GM12878 (cell line): ENCODE measurements at regions not wholly inside any gene's neighbourhood (a gene's known extent, or its start where the extent isn't known, plus 50 kb on each side); places are given as distances from the start of the nearest gene placed in this dataset.

Experiments used
- ATAC-seq: fragments of 200-7000 bp; cut with Tn5 transposase; 3 replicates; pipeline ENCODE4 v1.9.1; 2020; ENCODE audit warnings: mild to moderate bottlenecking, moderate library complexity
- BruUV-seq: library from RNA; stranded (reverse); fragments of 400-500 nt; replicated peaks from 2 replicates; lab custom pipeline; 2021; lab: Mats Ljungman, UMichigan
- CTCF ChIA-PET: fragments of 300-600 bp; sonication (Branson Sonifier 250); formaldehyde crosslinking; extraction: SDS; loops from one replicate; lab custom pipeline; 2021; ENCODE audit warnings: inconsistent platforms; lab: Yijun Ruan, JAX
- POLR2A ChIA-PET: fragments of 350-600 bp; formaldehyde crosslinking; extraction: SDS; loops from one replicate; lab custom pipeline; 2021; ENCODE audit warnings: inconsistent platforms; lab: Charles Lee
- RAD21 ChIA-PET: fragments of 300-600 bp; sonication (Branson Sonifier 250); formaldehyde crosslinking; loops from one replicate; lab custom pipeline; 2023; ENCODE audit warnings: antibody characterized with exemption; ENCODE audit not compliant: unreplicated experiment; lab: Charles Lee
- SMC1A ChIA-PET: fragments of 300-600 bp; sonication (Branson Sonifier 250); formaldehyde crosslinking; loops from one replicate; lab custom pipeline; 2023; ENCODE audit not compliant: unreplicated experiment, uncharacterized antibody; lab: Charles Lee
- DNase-seq: peaks from one replicate; pipeline ENCODE4 v3.0.0-alpha.2; 2011; ENCODE audit warnings: low read depth, low spot score
- FAIRE-seq: peaks from 3 replicates; lab custom pipeline; 2011; peaks lifted over from hg19 to GRCh38; lab: Jason Lieb, UNC
- H2AFZ ChIP-seq: 2 replicates; pipeline ENCODE4 v1.6.0; 2011; ENCODE audit warnings: low read depth, low read length, control low read depth; ENCODE audit not compliant: control insufficient read depth
- H3K27ac ChIP-seq: 2 replicates; pipeline ENCODE4 v1.5.1; 2011; ENCODE audit warnings: control low read depth; ENCODE audit not compliant: control insufficient read depth, insufficient read depth
- H3K27me3 ChIP-seq, 2 experiments: replicated peaks in 1 of 2; 2 replicates each; pipeline versions ENCODE4 v1.6.0 to v1.6.1; 2011; ENCODE audit warnings: low read length in 1 of 2; ENCODE audit not compliant: control insufficient read depth in 2 of 2, insufficient read depth in 2 of 2
- H3K36me3 ChIP-seq, 2 experiments: 2 replicates each; pipeline ENCODE4 v1.5.1; 2011; ENCODE audit warnings: low read length in 1 of 2; ENCODE audit not compliant: control insufficient read depth in 2 of 2, insufficient read depth in 2 of 2
- H3K4me1 ChIP-seq: 2 replicates; pipeline ENCODE4 v1.6.1; 2011; ENCODE audit warnings: mild to moderate bottlenecking, low read length, moderate library complexity, mixed read lengths; ENCODE audit not compliant: control insufficient read depth, insufficient read depth
- H3K4me2 ChIP-seq: 2 replicates; pipeline ENCODE4 v1.6.0; 2011; ENCODE audit warnings: control low read depth; ENCODE audit not compliant: control insufficient read depth, insufficient read depth
- H3K4me3 ChIP-seq: fragments of 200-600 bp; sonication (generic); 2 replicates; pipeline ENCODE4 v1.5.1; 2016
- H3K79me2 ChIP-seq: 2 replicates; pipeline ENCODE4 v1.6.0; 2011; ENCODE audit warnings: low read length; ENCODE audit not compliant: control insufficient read depth, insufficient read depth
- H3K9ac ChIP-seq: 2 replicates; pipeline ENCODE4 v1.8.0; 2011; ENCODE audit warnings: low read length, control low read depth, mixed read lengths; ENCODE audit not compliant: control insufficient read depth, insufficient read depth
- H3K9me3 ChIP-seq: replicated peaks from 3 replicates; pipeline ENCODE4 v1.5.1; 2011; ENCODE audit warnings: mild to moderate bottlenecking, low read length; ENCODE audit not compliant: control insufficient read depth, insufficient read depth
- H4K20me1 ChIP-seq: 2 replicates; pipeline ENCODE4 v1.6.0; 2011; ENCODE audit not compliant: control insufficient read depth, insufficient read depth
- BCL11A ChIP-seq: IDR thresholded peaks from 2 replicates; pipeline ENCODE4 v1.6.1; 2011; ENCODE audit warnings: low read depth, low read length
- BRCA1 ChIP-seq: IDR thresholded peaks from 2 replicates; pipeline ENCODE4 v1.6.1; 2011; ENCODE audit warnings: low read depth, low read length, improper control_type of control experiment
- CBX5 ChIP-seq: sonication (generic); IDR thresholded peaks from 2 replicates; pipeline ENCODE4 v1.6.1; 2016; ENCODE audit warnings: low read depth, moderate library complexity, mild to moderate bottlenecking, inconsistent platforms
- HCFC1 ChIP-seq: fragments of 150-350 bp; IDR thresholded peaks from 2 replicates; pipeline ENCODE4 v1.6.1; 2014; ENCODE audit warnings: low read length
- MYC ChIP-seq: IDR thresholded peaks from 2 replicates; pipeline ENCODE4 v1.6.1; 2011; ENCODE audit warnings: mild to moderate bottlenecking, low read length, moderate library complexity, inconsistent platforms; ENCODE audit not compliant: insufficient read depth, insufficient replicate concordance, insufficient read length, severe bottlenecking
- POLR2A ChIP-seq: IDR thresholded peaks from 2 replicates; pipeline ENCODE4 v1.6.1; 2011; ENCODE audit warnings: low read depth, mild to moderate bottlenecking, low read length
- RAD51 ChIP-seq: fragments of 450-650 bp; IDR thresholded peaks from 2 replicates; pipeline ENCODE4 v1.6.1; 2016; ENCODE audit warnings: moderate library complexity, mild to moderate bottlenecking, inconsistent platforms
- RCOR1 ChIP-seq: conservative IDR thresholded peaks from 2 replicates; pipeline ENCODE4 v1.6.1; 2012; ENCODE audit warnings: low read depth, low read length, improper control_type of control experiment
- SUZ12 ChIP-seq: fragments of 200-600 bp; sonication (generic); IDR thresholded peaks from one replicate; pipeline ENCODE4 v1.6.1; 2018; ENCODE audit warnings: antibody characterized with exemption, mild to moderate bottlenecking; ENCODE audit not compliant: unreplicated experiment
- TBL1XR1 ChIP-seq: IDR thresholded peaks from 2 replicates; pipeline ENCODE4 v1.6.1; 2012; ENCODE audit warnings: low read depth, low read length, improper control_type of control experiment
- ZBED1 ChIP-seq: IDR thresholded peaks from 2 replicates; pipeline ENCODE4 v1.6.1; 2016; ENCODE audit warnings: borderline replicate concordance
- WGBS: methylation state at CpG from one replicate; pipeline ENCODE4 v1.1.6; 2016; ENCODE audit warnings: low lambda C conversion rate; ENCODE audit not compliant: insufficient replicate concordance, insufficient coverage; ENCODE audit errors: missing lambda C conversion rate; 5-methylcytosine and 5-hydroxymethylcytosine counted together
- in situ Hi-C: fragments of 300-500 bp; cut with MboI; formaldehyde crosslinking; loops from 9 replicates; pipeline ENCODE4 v1.14.3; 2018; ENCODE audit warnings: mixed read lengths
- intact Hi-C: fragments of 100-400 bp; cut with micrococcal nuclease; formaldehyde crosslinking; loops from one replicate; pipeline ENCODE4 v1.14.2; 2022; ENCODE audit not compliant: unreplicated experiment
- TF ChIP-seq, protein P1 (sequence below): fragments of 450-650 bp; formaldehyde crosslinking; IDR thresholded peaks from 2 replicates; pipeline ENCODE4 v1.4.0; 2022; ENCODE audit warnings: mild to moderate bottlenecking, moderate library complexity
- TF ChIP-seq, protein P2 (sequence below): fragments of 450-650 bp; IDR thresholded peaks from 2 replicates; pipeline ENCODE4 v1.6.1; 2017; ENCODE audit warnings: mild to moderate bottlenecking, low read depth, inconsistent platforms; ENCODE audit not compliant: poor library complexity, severe bottlenecking

DNA sequence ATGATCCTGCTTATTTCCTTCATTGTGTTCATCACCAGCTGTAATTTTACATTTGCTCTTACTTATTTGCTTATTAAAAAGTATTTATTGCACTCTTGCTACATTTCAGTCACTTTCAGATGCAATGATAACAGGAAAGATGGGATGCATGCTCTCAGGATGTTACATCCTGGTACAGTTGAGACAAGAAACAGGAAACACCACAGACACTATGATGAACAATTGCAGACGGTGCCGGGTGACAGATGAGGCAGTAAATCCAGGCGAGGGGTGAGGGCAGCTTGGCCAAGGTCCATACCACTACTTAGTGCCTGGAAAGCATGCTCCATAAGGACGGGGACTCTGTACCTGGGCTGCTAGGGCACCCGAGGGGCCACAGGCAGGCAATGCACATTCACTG lies 156.6 kb upstream of the RAB4A start:
- H3K4me2 ChIP-seq = no peak overlapping the region
- ATAC-seq (no peak), DNase-seq (no peak), FAIRE-seq (no peak)
- H3K4me1 ChIP-seq = no peaks in the 10 kb centered on the region
- H3K9ac ChIP-seq = no peak overlapping the region
- H3K27me3 ChIP-seq = no peaks in the 10 kb centered on the region; a peak in 2 of 4 replicates
- intact Hi-C loops (no loop called here), in situ Hi-C loops (no loop called here)
- WGBS = 8% methylated on average over 5 of the region's 5 CpGs
- SMC1A ChIA-PET = no interaction called here
- H3K9me3 ChIP-seq = no peaks in the 10 kb centered on the region; the same call in 2 of the 3 replicates
- H3K79me2 ChIP-seq = no peaks in the 10 kb centered on the region
- RAD21 ChIA-PET = no interaction called here
- H3K27ac ChIP-seq = no peak overlapping the region
- BruUV-seq = no TSS peak
- no peak overlapping the region for H2AFZ ChIP-seq
- CTCF ChIA-PET = no interaction called here
- no peak overlapping the region for H3K4me3 ChIP-seq
- H3K36me3 ChIP-seq = no peaks in the 10 kb centered on the region
- H4K20me1 ChIP-seq = no peaks in the 10 kb centered on the region
- TF ChIP-seq ZBED1 (no peak), HCFC1 (no peak)
- POLR2A ChIA-PET = no interaction called here

GRCh38 chr1:229114850-229115365 lies 156.0 kb upstream of the RAB4A start:
- ATAC-seq (no peak), FAIRE-seq (no peak), DNase-seq (no peak)
- ChIA-PET SMC1A (no interaction called here), POLR2A (no interaction called here), CTCF (no interaction called here), RAD21 (no interaction called here)
- intact Hi-C loops (no loop called here), in situ Hi-C loops (no loop called here)
- Histone ChIP-seq H3K27ac (no peak overlapping the region), H4K20me1 (no peaks in the 10 kb centered on the region), H3K9me3 (no peaks in the 10 kb centered on the region; the same call in 2 of the 3 replicates), H3K36me3 (no peaks in the 10 kb centered on the region), H3K4me2 (no peak overlapping the region), H3K79me2 (no peaks in the 10 kb centered on the region), H3K4me1 (no peaks in the 10 kb centered on the region), H3K4me3 (no peak overlapping the region), H3K27me3 (no peaks in the 10 kb centered on the region; a peak in 2 of 4 replicates), H3K9ac (no peak overlapping the region), H2AFZ (no peak overlapping the region)
- WGBS = 4% methylated on average over 3 of the region's 4 CpGs
- BruUV-seq = no TSS peak
- no peak for TF ChIP-seq BCL11A
- TF ChIP-seq CBX5 = no peak
- TF ChIP-seq TBL1XR1 = no peak
- no peak for TF ChIP-seq POLR2A
- TF ChIP-seq RCOR1 = no peak
- no peak for TF ChIP-seq BRCA1
- TF ChIP-seq, protein P1, sequence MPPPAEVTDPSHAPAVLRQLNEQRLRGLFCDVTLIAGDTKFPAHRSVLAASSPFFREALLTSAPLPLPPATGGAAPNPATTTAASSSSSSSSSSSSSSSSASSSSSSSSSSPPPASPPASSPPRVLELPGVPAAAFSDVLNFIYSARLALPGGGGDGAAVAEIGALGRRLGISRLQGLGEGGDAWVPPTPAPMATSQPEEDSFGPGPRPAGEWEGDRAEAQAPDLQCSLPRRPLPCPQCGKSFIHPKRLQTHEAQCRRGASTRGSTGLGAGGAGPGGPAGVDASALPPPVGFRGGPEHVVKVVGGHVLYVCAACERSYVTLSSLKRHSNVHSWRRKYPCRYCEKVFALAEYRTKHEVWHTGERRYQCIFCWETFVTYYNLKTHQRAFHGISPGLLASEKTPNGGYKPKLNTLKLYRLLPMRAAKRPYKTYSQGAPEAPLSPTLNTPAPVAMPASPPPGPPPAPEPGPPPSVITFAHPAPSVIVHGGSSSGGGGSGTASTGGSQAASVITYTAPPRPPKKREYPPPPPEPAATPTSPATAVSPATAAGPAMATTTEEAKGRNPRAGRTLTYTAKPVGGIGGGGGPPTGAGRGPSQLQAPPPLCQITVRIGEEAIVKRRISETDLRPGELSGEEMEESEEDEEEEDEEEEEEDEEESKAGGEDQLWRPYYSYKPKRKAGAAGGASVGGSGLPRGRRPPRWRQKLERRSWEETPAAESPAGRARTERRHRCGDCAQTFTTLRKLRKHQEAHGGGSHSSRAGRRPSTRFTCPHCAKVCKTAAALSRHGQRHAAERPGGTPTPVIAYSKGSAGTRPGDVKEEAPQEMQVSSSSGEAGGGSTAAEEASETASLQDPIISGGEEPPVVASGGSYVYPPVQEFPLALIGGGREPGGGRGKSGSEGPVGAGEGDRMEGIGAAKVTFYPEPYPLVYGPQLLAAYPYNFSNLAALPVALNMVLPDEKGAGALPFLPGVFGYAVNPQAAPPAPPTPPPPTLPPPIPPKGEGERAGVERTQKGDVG (CRISPR knock-in tag) = no peak
- TF ChIP-seq, protein P2, sequence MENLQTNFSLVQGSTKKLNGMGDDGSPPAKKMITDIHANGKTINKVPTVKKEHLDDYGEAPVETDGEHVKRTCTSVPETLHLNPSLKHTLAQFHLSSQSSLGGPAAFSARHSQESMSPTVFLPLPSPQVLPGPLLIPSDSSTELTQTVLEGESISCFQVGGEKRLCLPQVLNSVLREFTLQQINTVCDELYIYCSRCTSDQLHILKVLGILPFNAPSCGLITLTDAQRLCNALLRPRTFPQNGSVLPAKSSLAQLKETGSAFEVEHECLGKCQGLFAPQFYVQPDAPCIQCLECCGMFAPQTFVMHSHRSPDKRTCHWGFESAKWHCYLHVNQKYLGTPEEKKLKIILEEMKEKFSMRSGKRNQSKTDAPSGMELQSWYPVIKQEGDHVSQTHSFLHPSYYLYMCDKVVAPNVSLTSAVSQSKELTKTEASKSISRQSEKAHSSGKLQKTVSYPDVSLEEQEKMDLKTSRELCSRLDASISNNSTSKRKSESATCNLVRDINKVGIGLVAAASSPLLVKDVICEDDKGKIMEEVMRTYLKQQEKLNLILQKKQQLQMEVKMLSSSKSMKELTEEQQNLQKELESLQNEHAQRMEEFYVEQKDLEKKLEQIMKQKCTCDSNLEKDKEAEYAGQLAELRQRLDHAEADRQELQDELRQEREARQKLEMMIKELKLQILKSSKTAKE = no peak
- TF ChIP-seq SUZ12 = no peak
- TF ChIP-seq RAD51 = no peak
- TF ChIP-seq MYC = no peak
